IMR-90 (cell line): ENCODE measurements at regions not wholly inside any gene's neighbourhood (a gene's known extent, or its start where the extent isn't known, plus 50 kb on each side); places are given as distances from the start of the nearest gene placed in this dataset.

Experiments
- ATAC-seq: fragments of 200-7000 bp; cut with Tn5 transposase; 2 replicates; pipeline ENCODE4 v1.9.1; 2020; ENCODE audit warnings: low read depth, mild to moderate bottlenecking, moderate library complexity
- BruUV-seq: library from RNA; stranded (reverse); fragments of 400-500 nt; replicated peaks from 2 replicates; lab custom pipeline; 2021; lab: Mats Ljungman, UMichigan
- CTCF ChIA-PET: fragments of 300-600 bp; formaldehyde crosslinking; extraction: SDS; loops from one replicate; lab custom pipeline; 2021; ENCODE audit warnings: antibody characterized with exemption; lab: Yijun Ruan, JAX
- POLR2A ChIA-PET: fragments of 300-600 bp; sonication (Branson Sonifier 250); formaldehyde crosslinking; loops from one replicate; lab custom pipeline; 2022; ENCODE audit warnings: antibody characterized with exemption; ENCODE audit not compliant: unreplicated experiment; lab: Charles Lee
- DNase-seq: peaks from one replicate; pipeline ENCODE4 v3.0.0; 2013
- H2AFZ ChIP-seq: replicated peaks from 2 replicates; pipeline ENCODE3; 2013; ENCODE audit warnings: low read length, mild to moderate bottlenecking; ENCODE audit not compliant: poor library complexity
- H2AK5ac ChIP-seq: 2 replicates; pipeline ENCODE4 v1.6.1; 2013; ENCODE audit warnings: low read depth, low read length, inconsistent platforms
- H2AK9ac ChIP-seq: replicated peaks from 2 replicates; pipeline ENCODE3; 2013; ENCODE audit warnings: mild to moderate bottlenecking, low read depth, low read length, moderate library complexity; ENCODE audit not compliant: poor library complexity
- H2BK120ac ChIP-seq: 2 replicates; pipeline ENCODE4 v1.6.1; 2013; ENCODE audit warnings: low read depth, low read length, inconsistent platforms
- H2BK15ac ChIP-seq: 3 replicates; pipeline ENCODE4 v1.6.1; 2013; ENCODE audit warnings: low read depth, low read length, inconsistent platforms
- H2BK20ac ChIP-seq: 2 replicates; pipeline ENCODE4 v1.6.1; 2013; ENCODE audit warnings: low read depth, mild to moderate bottlenecking, inconsistent platforms, low read length, moderate library complexity
- H2BK5ac ChIP-seq: 2 replicates; pipeline ENCODE4 v1.6.1; 2013; ENCODE audit warnings: mild to moderate bottlenecking, low read depth, low read length, inconsistent platforms; ENCODE audit not compliant: poor library complexity, severe bottlenecking
- H3K14ac ChIP-seq: replicated peaks from 2 replicates; pipeline ENCODE4 v1.6.1; 2013; ENCODE audit warnings: low read depth, low read length, inconsistent platforms
- H3K18ac ChIP-seq: 2 replicates; pipeline ENCODE4 v1.6.1; 2013; ENCODE audit warnings: low read depth, low read length, control low read depth
- H3K23ac ChIP-seq: 2 replicates; pipeline ENCODE4 v1.6.1; 2013; ENCODE audit warnings: low read depth, low read length, inconsistent platforms
- H3K27ac ChIP-seq: 2 replicates; pipeline ENCODE4 v1.5.1; 2013; ENCODE audit warnings: mild to moderate bottlenecking, control low read depth, low read length; ENCODE audit not compliant: insufficient read depth
- H3K27me3 ChIP-seq: 2 replicates; pipeline ENCODE4 v1.6.1; 2013; ENCODE audit warnings: low read length; ENCODE audit not compliant: control insufficient read depth, insufficient read depth
- H3K36me3 ChIP-seq: 2 replicates; pipeline ENCODE4 v1.6.1; 2013; ENCODE audit warnings: low read length, mixed read lengths; ENCODE audit not compliant: control insufficient read depth, insufficient read depth
- H3K4ac ChIP-seq: 2 replicates; pipeline ENCODE4 v1.6.1; 2013; ENCODE audit warnings: low read depth, low read length, inconsistent platforms
- H3K4me1 ChIP-seq: 2 replicates; pipeline ENCODE4 v1.6.1; 2013; ENCODE audit warnings: low read length, mixed read lengths; ENCODE audit not compliant: control insufficient read depth, insufficient read depth
- H3K4me2 ChIP-seq: 2 replicates; pipeline ENCODE4 v1.6.1; 2013; ENCODE audit warnings: low read depth, mild to moderate bottlenecking, control low read depth, low read length, moderate library complexity
- H3K4me3 ChIP-seq: 2 replicates; pipeline ENCODE4 v1.5.1; 2013; ENCODE audit warnings: low read depth, mild to moderate bottlenecking, control low read depth, low read length, moderate library complexity; ENCODE audit not compliant: insufficient read depth
- H3K56ac ChIP-seq: 2 replicates; pipeline ENCODE4 v1.6.1; 2013; ENCODE audit warnings: low read length, inconsistent platforms; ENCODE audit not compliant: insufficient read depth; ENCODE audit errors: extremely low read depth
- H3K79me1 ChIP-seq, 2 experiments: 2 replicates each; pipeline ENCODE4 v1.6.1; 2013; ENCODE audit warnings: low read length in 2 of 2, inconsistent platforms in 1 of 2, low read depth in 1 of 2
- H3K9ac ChIP-seq: 2 replicates; pipeline ENCODE4 v1.6.1; 2013; ENCODE audit warnings: low read depth, low read length, control low read depth
- H3K9me1 ChIP-seq: 2 replicates; pipeline ENCODE4 v1.6.1; 2013; ENCODE audit warnings: low read length, inconsistent platforms; ENCODE audit not compliant: insufficient read depth
- H3K9me3 ChIP-seq: 2 replicates; pipeline ENCODE4 v1.6.1; 2013; ENCODE audit warnings: low read length; ENCODE audit not compliant: control insufficient read depth, insufficient read depth
- H4K20me1 ChIP-seq: 2 replicates; pipeline ENCODE4 v1.6.1; 2013; ENCODE audit warnings: low read length, inconsistent platforms; ENCODE audit not compliant: insufficient read depth
- H4K5ac ChIP-seq: 2 replicates; pipeline ENCODE4 v1.6.1; 2013; ENCODE audit warnings: mild to moderate bottlenecking, low read depth, low read length, control low read depth
- H4K8ac ChIP-seq, 2 experiments: 2 replicates each; pipeline ENCODE4 v1.6.1; 2013; ENCODE audit warnings: low read depth in 2 of 2, low read length in 2 of 2, control low read depth in 1 of 2, inconsistent platforms in 1 of 2
- H4K91ac ChIP-seq: 2 replicates; pipeline ENCODE4 v1.6.1; 2013; ENCODE audit warnings: low read depth, low read length, inconsistent platforms; ENCODE audit not compliant: insufficient read depth
- BHLHE40 ChIP-seq: fragments of 150-350 bp; IDR thresholded peaks from 2 replicates; pipeline ENCODE4 v1.6.1; 2016; ENCODE audit warnings: mild to moderate bottlenecking, low read depth, low read length
- CEBPB ChIP-seq: IDR thresholded peaks from 2 replicates; pipeline ENCODE4 v1.6.1; 2012; ENCODE audit warnings: low read depth, low read length, improper control_type of control experiment
- CHD1 ChIP-seq: IDR thresholded peaks from 2 replicates; pipeline ENCODE4 v1.6.1; 2012; ENCODE audit warnings: low read depth, low read length, improper control_type of control experiment
- CTCF ChIP-seq: conservative IDR thresholded peaks from 2 replicates; pipeline ENCODE4 v1.5.1; 2012; ENCODE audit warnings: mild to moderate bottlenecking, low read depth, low read length, improper control_type of control experiment
- FOS ChIP-seq: fragments of 150-350 bp; IDR thresholded peaks from 2 replicates; pipeline ENCODE4 v1.6.1; 2016; ENCODE audit warnings: low read depth, low read length
- MAZ ChIP-seq: IDR thresholded peaks from 2 replicates; pipeline ENCODE4 v1.6.1; 2012; ENCODE audit warnings: low read depth, mild to moderate bottlenecking, low read length, improper control_type of control experiment, moderate library complexity, borderline replicate concordance
- MXI1 ChIP-seq: IDR thresholded peaks from 2 replicates; pipeline ENCODE4 v1.6.1; 2012; ENCODE audit warnings: low read depth, mild to moderate bottlenecking, low read length, moderate library complexity, borderline replicate concordance
- NFE2L2 ChIP-seq: fragments of 150-350 bp; IDR thresholded peaks from 2 replicates; pipeline ENCODE4 v1.6.1; 2016; ENCODE audit warnings: low read depth, mild to moderate bottlenecking, low read length
- POLR2A ChIP-seq: IDR thresholded peaks from 2 replicates; pipeline ENCODE4 v1.6.1; 2012; ENCODE audit warnings: mild to moderate bottlenecking, low read depth, low read length
- RAD21 ChIP-seq: IDR thresholded peaks from 2 replicates; pipeline ENCODE4 v1.6.1; 2012; ENCODE audit warnings: low read length, improper control_type of control experiment
- RCOR1 ChIP-seq: IDR thresholded peaks from 2 replicates; pipeline ENCODE4 v1.6.1; 2012; ENCODE audit warnings: mild to moderate bottlenecking, low read length, improper control_type of control experiment; ENCODE audit not compliant: insufficient replicate concordance
- RFX5 ChIP-seq: IDR thresholded peaks from 2 replicates; pipeline ENCODE4 v1.8.0; 2012; ENCODE audit warnings: low read depth, mild to moderate bottlenecking, low read length, moderate library complexity
- SMC3 ChIP-seq: fragments of 150-350 bp; IDR thresholded peaks from 2 replicates; pipeline ENCODE4 v1.6.1; 2016; ENCODE audit warnings: low read depth, mild to moderate bottlenecking, antibody characterized with exemption, low read length, moderate library complexity
- dilution Hi-C: fragments of 300-500 bp; cut with HindIII; formaldehyde crosslinking; loops from one replicate; pipeline ENCODE4 v1.14.3; 2018; ENCODE audit warnings: low sequenced_read_pairs; ENCODE audit not compliant: unreplicated experiment
- in situ Hi-C: fragments of 300-500 bp; cut with MboI; formaldehyde crosslinking; loops from 3 replicates; pipeline ENCODE4 v1.14.3; 2019; ENCODE audit warnings: low sequenced_read_pairs, inconsistent platforms, mixed read lengths
- intact Hi-C: fragments of 100-400 bp; cut with micrococcal nuclease; formaldehyde crosslinking; loops from 2 replicates; pipeline ENCODE4 v1.10.0; 2022
- TF ChIP-seq, protein P1 (sequence below): fragments of 150-350 bp; IDR thresholded peaks from 2 replicates; pipeline ENCODE4 v1.6.1; 2017; ENCODE audit warnings: mild to moderate bottlenecking, antibody characterized with exemption, low read length, low read depth
- TF ChIP-seq, protein P2 (sequence below): fragments of 150-350 bp; IDR thresholded peaks from 2 replicates; pipeline ENCODE4 v1.6.1; 2016; ENCODE audit warnings: low read depth, mild to moderate bottlenecking, low read length, moderate library complexity, borderline replicate concordance

DNA sequence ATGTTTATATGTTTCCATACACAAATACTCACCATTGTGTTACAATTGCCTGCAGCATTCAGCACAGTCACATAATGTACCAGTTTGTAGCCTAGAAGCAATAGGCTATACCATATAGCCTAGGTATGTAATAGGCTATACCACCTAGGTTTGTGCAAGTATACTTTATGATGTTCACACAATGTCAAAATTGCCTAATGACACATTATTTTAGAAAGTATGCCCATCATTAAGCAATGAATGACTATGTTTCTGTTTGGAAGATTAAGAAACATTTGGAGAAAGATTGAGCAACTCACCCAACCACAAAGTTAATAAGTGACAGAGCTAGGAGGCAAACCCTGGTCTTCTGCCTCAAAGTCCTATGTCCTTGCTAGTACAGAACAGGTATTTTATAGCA, 96.8 kb upstream of the GRIA3 start:
- H2BK20ac ChIP-seq: no peak overlapping the region
- POLR2A ChIA-PET: no interaction called here

More for the DNA sequence above, 96.8 kb upstream of the GRIA3 start:
- Histone ChIP-seq H3K27me3 (no peaks in the 10 kb centered on the region), H2BK15ac (no peak overlapping the region), H3K4ac (no peak overlapping the region), H3K23ac (no peak overlapping the region), H2BK120ac (no peak overlapping the region), H3K4me2 (no peak overlapping the region), H4K91ac (no peak overlapping the region), H4K8ac (no peak overlapping the region), H3K4me3 (no peak overlapping the region), H2AK9ac (no peak overlapping the region), H3K4me1 (no peaks in the 10 kb centered on the region), H3K79me1 (no peaks in the 10 kb centered on the region), H2AFZ (no peak overlapping the region), H3K9me3 (no peaks in the 10 kb centered on the region), H2BK5ac (no peak overlapping the region), H3K56ac (no peak overlapping the region), H3K9me1 (no peaks in the 10 kb centered on the region), H2AK5ac (no peak overlapping the region), H3K14ac (no peak overlapping the region), H3K9ac (no peak overlapping the region), H4K5ac (no peak overlapping the region), H3K27ac (no peak overlapping the region), H3K18ac (no peak overlapping the region), H3K36me3 (no peaks in the 10 kb centered on the region), H4K20me1 (no peaks in the 10 kb centered on the region)
- CTCF ChIA-PET: no interaction called here
- DNase-seq (no peak), ATAC-seq (no peak)
- dilution Hi-C loops: no loop called here
- BruUV-seq: no TSS peak
- intact Hi-C loops: no loop called here
- in situ Hi-C loops: no loop called here
- no peak for TF ChIP-seq MAZ
- TF ChIP-seq POLR2A: no peak
- TF ChIP-seq CTCF: no peak
- no peak for TF ChIP-seq BHLHE40
- no peak for TF ChIP-seq CEBPB
- no peak for TF ChIP-seq RAD21
- no peak for TF ChIP-seq FOS
- no peak for TF ChIP-seq CHD1
- TF ChIP-seq, protein P1, sequence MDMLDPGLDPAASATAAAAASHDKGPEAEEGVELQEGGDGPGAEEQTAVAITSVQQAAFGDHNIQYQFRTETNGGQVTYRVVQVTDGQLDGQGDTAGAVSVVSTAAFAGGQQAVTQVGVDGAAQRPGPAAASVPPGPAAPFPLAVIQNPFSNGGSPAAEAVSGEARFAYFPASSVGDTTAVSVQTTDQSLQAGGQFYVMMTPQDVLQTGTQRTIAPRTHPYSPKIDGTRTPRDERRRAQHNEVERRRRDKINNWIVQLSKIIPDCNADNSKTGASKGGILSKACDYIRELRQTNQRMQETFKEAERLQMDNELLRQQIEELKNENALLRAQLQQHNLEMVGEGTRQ: no peak
- no peak for TF ChIP-seq SMC3
- TF ChIP-seq RCOR1: no peak
- TF ChIP-seq, protein P2, sequence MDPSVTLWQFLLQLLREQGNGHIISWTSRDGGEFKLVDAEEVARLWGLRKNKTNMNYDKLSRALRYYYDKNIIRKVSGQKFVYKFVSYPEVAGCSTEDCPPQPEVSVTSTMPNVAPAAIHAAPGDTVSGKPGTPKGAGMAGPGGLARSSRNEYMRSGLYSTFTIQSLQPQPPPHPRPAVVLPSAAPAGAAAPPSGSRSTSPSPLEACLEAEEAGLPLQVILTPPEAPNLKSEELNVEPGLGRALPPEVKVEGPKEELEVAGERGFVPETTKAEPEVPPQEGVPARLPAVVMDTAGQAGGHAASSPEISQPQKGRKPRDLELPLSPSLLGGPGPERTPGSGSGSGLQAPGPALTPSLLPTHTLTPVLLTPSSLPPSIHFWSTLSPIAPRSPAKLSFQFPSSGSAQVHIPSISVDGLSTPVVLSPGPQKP: no peak
- TF ChIP-seq RFX5: no peak
- no peak for TF ChIP-seq MXI1
- TF ChIP-seq NFE2L2: no peak
